HepG2 (cell line): ENCODE measurements at regions not wholly inside any gene's neighbourhood (a gene's known extent, or its start where the extent isn't known, plus 50 kb on each side); places are given as distances from the start of the nearest gene placed in this dataset.

Source experiments
- ATAC-seq: fragments of 200-7000 bp; cut with Tn5 transposase; 3 replicates; pipeline ENCODE4 v1.9.1; 2020; ENCODE audit warnings: mild to moderate bottlenecking, moderate library complexity
- BruUV-seq: library from RNA; stranded (reverse); fragments of 400-500 nt; replicated peaks from 2 replicates; lab custom pipeline; 2021; lab: Mats Ljungman, UMichigan
- CTCF ChIA-PET: fragments of 300-600 bp; formaldehyde crosslinking; extraction: SDS; loops from one replicate; lab custom pipeline; 2021; ENCODE audit warnings: low total read pairs, inconsistent platforms, low intra/inter-chr PET ratio; lab: Yijun Ruan, JAX
- POLR2A ChIA-PET: fragments of 350-600 bp; sonication (Branson Sonifier 250); formaldehyde crosslinking; loops from one replicate; lab custom pipeline; 2020; ENCODE audit warnings: antibody characterized with exemption, inconsistent platforms; lab: Yijun Ruan, JAX
- DNase-seq: peaks from one replicate; pipeline ENCODE4 v3.0.0-alpha.2; 2015; ENCODE audit warnings: low spot score
- FAIRE-seq: peaks from 3 replicates; lab custom pipeline; 2011; peaks lifted over from hg19 to GRCh38; lab: Jason Lieb, UNC
- H2AFZ ChIP-seq: one replicate; pipeline ENCODE4 v1.6.1; 2011; ENCODE audit warnings: low read length, inconsistent platforms
- H3K27ac ChIP-seq: fragments of 300-600 bp; 3 replicates; pipeline ENCODE4 v1.8.0; 2011; ENCODE audit warnings: mixed run types, mild to moderate bottlenecking, mixed read lengths, low read length, inconsistent platforms; ENCODE audit not compliant: insufficient read depth; ENCODE audit errors: extremely low read length
- H3K27me3 ChIP-seq, 2 experiments: fragments of 200-600 bp in 1 of 2; 2 replicates in 1 of 2; 3 replicates in 1 of 2; pipeline versions ENCODE4 v1.6.0 to v1.8.0; 2011; ENCODE audit warnings: low read length in 2 of 2, mild to moderate bottlenecking in 2 of 2, moderate library complexity in 2 of 2, inconsistent platforms in 1 of 2; ENCODE audit not compliant: insufficient read depth in 2 of 2, control insufficient read depth in 1 of 2
- H3K36me3 ChIP-seq, 2 experiments: fragments of 200-600 bp in 1 of 2; replicated peaks in 1 of 2; 2 replicates in 1 of 2; 3 replicates in 1 of 2; pipeline versions ENCODE4 v1.5.1 to v1.8.0; 2011; ENCODE audit warnings: low read length in 2 of 2, inconsistent platforms in 1 of 2; ENCODE audit not compliant: insufficient read depth in 2 of 2, control insufficient read depth in 1 of 2
- H3K4me1 ChIP-seq: 2 replicates; pipeline ENCODE4 v1.5.1; 2012; ENCODE audit warnings: low read length, inconsistent platforms; ENCODE audit not compliant: insufficient read depth
- H3K4me2 ChIP-seq: 2 replicates; pipeline ENCODE4 v1.6.0; 2011; ENCODE audit warnings: low read depth, low read length, inconsistent platforms
- H3K4me3 ChIP-seq, 3 experiments: fragments of 200-600 bp in 1 of 3; sonication (generic), shearing (Covaris generic) in 1 of 3; replicated peaks in 1 of 3; 2 replicates each; pipeline ENCODE4 v1.5.1; 2011 to 2016; ENCODE audit warnings: low read length in 3 of 3, inconsistent platforms in 2 of 3, low read depth in 2 of 3, mild to moderate bottlenecking in 2 of 3, control low read depth in 1 of 3, mixed read lengths in 1 of 3; ENCODE audit not compliant: insufficient read depth in 1 of 3
- H3K79me2 ChIP-seq: one replicate; pipeline ENCODE4 v1.6.1; 2011; ENCODE audit warnings: low read length, inconsistent platforms; ENCODE audit not compliant: insufficient read depth
- H3K9ac ChIP-seq: 2 replicates; pipeline ENCODE4 v1.6.0; 2011; ENCODE audit warnings: mild to moderate bottlenecking, low read depth, low read length, inconsistent platforms; ENCODE audit not compliant: insufficient read depth
- H3K9me3 ChIP-seq: 2 replicates; pipeline ENCODE4 v1.5.1; 2012; ENCODE audit warnings: mild to moderate bottlenecking, low read length
- H4K20me1 ChIP-seq: 2 replicates; pipeline ENCODE4 v1.6.0; 2011; ENCODE audit warnings: inconsistent platforms, mild to moderate bottlenecking, low read length, moderate library complexity; ENCODE audit not compliant: insufficient read depth
- PPARG ChIP-seq: conservative IDR thresholded peaks from 2 replicates; pipeline ENCODE4 v1.6.1; 2016; ENCODE audit warnings: missing biosample characterization, missing genetic modification reagents
- SIX1 ChIP-seq: sonication (generic); formaldehyde crosslinking; IDR thresholded peaks from 2 replicates; pipeline ENCODE4 v1.4.0; 2020; ENCODE audit warnings: missing genetic modification reagents, borderline replicate concordance
- ZNF772 ChIP-seq: sonication (generic); formaldehyde crosslinking; IDR thresholded peaks from 2 replicates; pipeline ENCODE4 v1.5.0; 2020; ENCODE audit warnings: mild to moderate bottlenecking, missing genetic modification reagents
- WGBS: methylation state at CpG from one replicate; pipeline ENCODE4 v1.1.6; 2017; ENCODE audit warnings: low lambda C conversion rate; 5-methylcytosine and 5-hydroxymethylcytosine counted together
- in situ Hi-C: cut with HindIII; loops from 2 replicates; pipeline ENCODE4 v1.10.0; 2017; ENCODE audit warnings: low pct_unique_long_range_greater_than_20kb; ENCODE audit not compliant: extremely low pct_ligation_motif_present
- intact Hi-C: fragments of 100-400 bp; cut with micrococcal nuclease; formaldehyde crosslinking; loops from one replicate; pipeline ENCODE4 v1.10.0; 2022; ENCODE audit not compliant: unreplicated experiment
- TF ChIP-seq, protein P1 (sequence below): sonication (generic); formaldehyde crosslinking; conservative IDR thresholded peaks from 2 replicates; pipeline ENCODE4 v1.8.0; 2022; ENCODE audit warnings: low read depth, missing genetic modification reagents
- TF ChIP-seq, protein P2 (sequence below): sonication (generic); formaldehyde crosslinking; IDR thresholded peaks from 2 replicates; pipeline ENCODE4 v1.4.0; 2020; ENCODE audit warnings: missing genetic modification reagents

DNA sequence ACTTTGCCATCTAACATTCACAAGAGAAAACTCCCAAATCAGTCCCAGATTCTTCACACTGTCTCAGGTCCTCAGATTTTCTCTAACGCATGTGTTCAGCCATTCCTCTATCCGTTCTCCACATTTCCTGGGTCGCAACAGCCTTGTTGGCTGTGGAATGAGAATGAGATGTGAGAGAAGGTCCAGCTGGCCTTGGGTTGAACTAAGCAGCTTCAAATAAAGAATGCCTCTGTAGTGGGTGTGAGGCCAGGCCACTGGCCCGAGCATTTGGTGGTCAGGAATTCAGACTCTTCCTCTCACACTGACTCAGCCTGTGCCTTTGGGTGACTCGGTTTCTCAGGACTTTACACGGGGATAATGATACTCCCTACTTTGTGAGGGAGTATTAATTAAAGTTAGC, 73.8 kb upstream of the CCN6 start:
- H3K9ac ChIP-seq: no peak overlapping the region
- peaks cover 0 to 5% of the 10 kb centered on the region in 2 experiments; a peak in 1 of 5 replicates for H3K27me3 ChIP-seq
- ChIA-PET POLR2A (no interaction called here), CTCF (no interaction called here)
- intact Hi-C loops: no loop called here
- in situ Hi-C loops: no loop called here
- no peaks in the 10 kb centered on the region for H3K9me3 ChIP-seq
- no peak for FAIRE-seq
- WGBS: 33% methylated on average over 6 of the region's 6 CpGs
- TF ChIP-seq, protein P1, sequence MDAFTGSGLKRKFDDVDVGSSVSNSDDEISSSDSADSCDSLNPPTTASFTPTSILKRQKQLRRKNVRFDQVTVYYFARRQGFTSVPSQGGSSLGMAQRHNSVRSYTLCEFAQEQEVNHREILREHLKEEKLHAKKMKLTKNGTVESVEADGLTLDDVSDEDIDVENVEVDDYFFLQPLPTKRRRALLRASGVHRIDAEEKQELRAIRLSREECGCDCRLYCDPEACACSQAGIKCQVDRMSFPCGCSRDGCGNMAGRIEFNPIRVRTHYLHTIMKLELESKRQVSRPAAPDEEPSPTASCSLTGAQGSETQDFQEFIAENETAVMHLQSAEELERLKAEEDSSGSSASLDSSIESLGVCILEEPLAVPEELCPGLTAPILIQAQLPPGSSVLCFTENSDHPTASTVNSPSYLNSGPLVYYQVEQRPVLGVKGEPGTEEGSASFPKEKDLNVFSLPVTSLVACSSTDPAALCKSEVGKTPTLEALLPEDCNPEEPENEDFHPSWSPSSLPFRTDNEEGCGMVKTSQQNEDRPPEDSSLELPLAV (CRISPR knock-in tag): no peak
- TF ChIP-seq, protein P2, sequence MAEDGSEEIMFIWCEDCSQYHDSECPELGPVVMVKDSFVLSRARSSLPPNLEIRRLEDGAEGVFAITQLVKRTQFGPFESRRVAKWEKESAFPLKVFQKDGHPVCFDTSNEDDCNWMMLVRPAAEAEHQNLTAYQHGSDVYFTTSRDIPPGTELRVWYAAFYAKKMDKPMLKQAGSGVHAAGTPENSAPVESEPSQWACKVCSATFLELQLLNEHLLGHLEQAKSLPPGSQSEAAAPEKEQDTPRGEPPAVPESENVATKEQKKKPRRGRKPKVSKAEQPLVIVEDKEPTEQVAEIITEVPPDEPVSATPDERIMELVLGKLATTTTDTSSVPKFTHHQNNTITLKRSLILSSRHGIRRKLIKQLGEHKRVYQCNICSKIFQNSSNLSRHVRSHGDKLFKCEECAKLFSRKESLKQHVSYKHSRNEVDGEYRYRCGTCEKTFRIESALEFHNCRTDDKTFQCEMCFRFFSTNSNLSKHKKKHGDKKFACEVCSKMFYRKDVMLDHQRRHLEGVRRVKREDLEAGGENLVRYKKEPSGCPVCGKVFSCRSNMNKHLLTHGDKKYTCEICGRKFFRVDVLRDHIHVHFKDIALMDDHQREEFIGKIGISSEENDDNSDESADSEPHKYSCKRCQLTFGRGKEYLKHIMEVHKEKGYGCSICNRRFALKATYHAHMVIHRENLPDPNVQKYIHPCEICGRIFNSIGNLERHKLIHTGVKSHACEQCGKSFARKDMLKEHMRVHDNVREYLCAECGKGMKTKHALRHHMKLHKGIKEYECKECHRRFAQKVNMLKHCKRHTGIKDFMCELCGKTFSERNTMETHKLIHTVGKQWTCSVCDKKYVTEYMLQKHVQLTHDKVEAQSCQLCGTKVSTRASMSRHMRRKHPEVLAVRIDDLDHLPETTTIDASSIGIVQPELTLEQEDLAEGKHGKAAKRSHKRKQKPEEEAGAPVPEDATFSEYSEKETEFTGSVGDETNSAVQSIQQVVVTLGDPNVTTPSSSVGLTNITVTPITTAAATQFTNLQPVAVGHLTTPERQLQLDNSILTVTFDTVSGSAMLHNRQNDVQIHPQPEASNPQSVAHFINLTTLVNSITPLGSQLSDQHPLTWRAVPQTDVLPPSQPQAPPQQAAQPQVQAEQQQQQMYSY (CRISPR knock-in tag): no peak
- TF ChIP-seq PPARG (CRISPR knock-in tag): no peak
- no peak for TF ChIP-seq SIX1 (CRISPR knock-in tag)
- no peak for TF ChIP-seq ZNF772
- H3K4me3 ChIP-seq: no peak overlapping the region
- no peak overlapping the region for H3K27ac ChIP-seq
- no peak for ATAC-seq
- H2AFZ ChIP-seq: no peak overlapping the region
- no peaks in the 10 kb centered on the region for H3K79me2 ChIP-seq
- no peaks in the 10 kb centered on the region for H3K4me1 ChIP-seq
- H3K4me2 ChIP-seq: no peak overlapping the region
- no peaks in the 10 kb centered on the region for H4K20me1 ChIP-seq
- no peak for DNase-seq
- BruUV-seq: no TSS peak
- no peaks in the 10 kb centered on the region for H3K36me3 ChIP-seq
